ENCODE measurements at regions not wholly inside any gene's neighbourhood (a gene's known extent, or its start where the extent isn't known, plus 50 kb on each side); places are given as distances from the start of the nearest gene placed in this dataset.

GRCh38 chr1:29650476-29650875 lies 414.2 kb downstream of the PTPRU start:
- DNase-seq = no peak

GRCh38 chr1:29650041-29650400 lies 413.7 kb downstream of the PTPRU start:
- DNase-seq = no peak

DNA sequence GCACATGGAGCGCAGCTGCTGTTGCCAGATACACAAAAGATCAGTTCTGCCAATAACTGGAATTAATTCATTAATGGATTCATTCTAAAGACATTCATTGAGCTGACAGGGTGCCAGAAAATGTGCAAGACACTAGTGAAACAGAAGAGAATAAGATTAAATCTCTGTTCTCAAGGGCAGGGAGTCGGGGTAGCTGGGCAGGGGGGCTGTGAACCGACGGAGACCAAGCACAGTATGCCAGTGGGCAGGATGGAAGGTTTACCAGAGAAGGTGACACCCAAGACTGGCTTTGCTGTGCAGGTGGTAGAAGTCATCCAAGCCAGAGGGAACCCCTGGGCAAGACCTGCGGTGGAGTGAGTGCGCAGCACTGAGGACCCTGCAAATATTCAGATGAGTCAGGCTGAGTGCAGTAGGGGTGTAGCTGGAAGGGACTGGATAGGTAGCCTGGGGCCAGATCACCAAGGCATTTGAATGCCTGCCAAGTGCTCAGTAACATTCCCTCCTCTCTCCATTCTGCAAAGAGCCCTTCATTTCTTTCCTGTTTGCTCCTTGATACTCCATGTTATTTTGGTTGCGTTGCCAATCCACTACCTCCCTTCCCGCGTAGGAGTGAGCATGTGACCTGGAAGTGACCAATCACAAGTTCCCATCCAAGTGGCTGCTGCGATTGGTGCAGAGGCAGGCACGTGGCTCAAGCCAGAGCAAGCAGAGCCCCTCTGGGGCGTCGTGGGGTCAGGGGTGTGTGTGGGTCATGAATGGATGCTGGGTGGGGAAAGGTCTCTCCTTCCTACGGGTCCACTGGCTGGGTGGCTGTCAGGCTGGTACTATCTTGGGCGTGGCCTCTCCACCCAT lies 413.1 kb downstream of the PTPRU start:
- DNase-seq = no peak

DNA sequence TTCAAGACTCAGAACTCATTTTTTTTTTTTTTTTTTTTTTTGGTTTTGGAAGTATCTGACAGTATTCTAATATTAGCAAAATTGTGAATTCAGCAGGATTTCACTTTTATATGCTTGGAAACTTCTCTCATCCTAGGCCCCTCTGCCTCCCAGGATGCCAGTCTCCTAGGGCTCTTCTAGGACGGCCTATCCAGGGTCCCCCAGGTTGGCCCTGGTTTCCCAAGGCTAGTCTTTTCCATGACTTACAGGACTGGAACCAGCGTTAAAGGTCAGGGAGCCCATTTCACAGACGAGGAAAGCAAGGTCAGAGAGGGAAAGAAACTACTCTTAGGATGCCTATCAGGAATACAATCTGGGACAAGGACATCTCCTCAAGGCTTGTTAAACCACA lies 412.5 kb downstream of the PTPRU start:
- DNase-seq = no peak

GRCh38 chr1:29648026-29648425 lies 411.7 kb downstream of the PTPRU start:
- DNase-seq = no peak

- DNase-seq = no peak
These were observed 411.3 kb downstream of the PTPRU start for GRCh38 chr1:29647581-29647980.

- DNase-seq = no peak
These were observed 409.9 kb downstream of the PTPRU start for GRCh38 chr1:29646161-29646775.

- no peak for DNase-seq
These were observed 409.3 kb downstream of the PTPRU start for GRCh38 chr1:29645586-29645985.

DNA sequence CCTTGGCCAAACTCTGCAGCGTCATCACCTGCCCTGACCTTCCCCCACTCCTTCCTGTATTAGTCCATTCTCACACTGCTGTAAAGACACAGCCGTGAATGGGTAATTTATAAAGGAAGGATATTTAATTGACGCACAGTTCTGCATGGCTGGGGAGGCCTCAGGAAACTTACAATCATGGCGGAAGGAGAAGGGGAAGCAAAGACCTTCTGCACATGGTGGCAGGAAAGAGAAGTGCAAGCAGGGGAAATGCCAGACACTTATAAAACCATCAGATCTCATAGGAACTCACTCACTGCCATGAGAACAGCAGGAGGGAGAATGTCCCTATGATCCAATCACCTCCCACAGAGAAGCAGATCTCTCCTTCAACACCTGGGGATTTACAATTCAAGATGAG lies 408.5 kb downstream of the PTPRU start:
- DNase-seq = no peak

- DNase-seq = no peak
These were observed 407.6 kb downstream of the PTPRU start for GRCh38 chr1:29643838-29644440.

GRCh38 chr1:29643281-29643680 lies 407.0 kb downstream of the PTPRU start:
- DNase-seq = no peak

- no peak for DNase-seq
These were observed 406.2 kb downstream of the PTPRU start for GRCh38 chr1:29642519-29642918.

DNA sequence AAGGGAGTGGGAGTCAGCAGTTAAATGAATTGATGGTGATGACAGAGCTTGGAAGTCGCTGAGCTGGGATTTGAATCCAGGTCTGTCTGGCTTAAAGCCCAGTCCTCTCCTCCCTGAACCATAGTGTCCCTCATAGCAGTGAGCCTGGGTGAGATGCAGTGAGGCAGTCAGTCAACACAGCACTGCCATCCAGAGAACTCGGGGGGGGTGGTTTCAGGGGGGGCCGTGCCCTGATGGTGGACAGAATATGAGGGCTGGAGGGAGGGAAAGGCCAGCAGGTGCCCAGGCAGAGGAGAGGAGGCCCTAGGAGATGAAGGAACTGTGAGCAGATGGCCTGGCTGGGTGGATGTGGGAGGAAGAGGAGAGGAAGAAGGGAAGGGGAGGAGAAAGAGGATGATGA lies 405.6 kb downstream of the PTPRU start:
- DNase-seq = no peak

DNA sequence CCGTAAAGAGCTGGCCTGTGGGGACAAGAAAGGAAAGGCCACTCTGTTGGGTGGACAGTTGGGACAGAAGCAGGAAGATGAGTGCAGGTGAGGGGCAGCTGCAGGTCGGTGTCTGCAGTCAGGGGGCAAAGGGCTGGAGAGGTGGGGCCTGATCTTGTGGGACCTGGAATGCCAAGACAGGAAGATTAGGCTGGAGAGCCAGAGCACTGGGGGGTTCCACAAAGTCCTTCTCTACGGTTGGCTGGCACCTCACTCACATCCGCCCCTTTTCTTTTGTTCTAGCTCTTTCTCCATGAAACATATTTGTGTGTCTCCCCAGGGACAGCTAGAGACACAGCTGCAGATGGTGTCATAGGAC lies 404.1 kb downstream of the PTPRU start:
- DNase-seq = no peak

- no peak for DNase-seq
These were observed 403.6 kb downstream of the PTPRU start for GRCh38 chr1:29639741-29640427.

DNA sequence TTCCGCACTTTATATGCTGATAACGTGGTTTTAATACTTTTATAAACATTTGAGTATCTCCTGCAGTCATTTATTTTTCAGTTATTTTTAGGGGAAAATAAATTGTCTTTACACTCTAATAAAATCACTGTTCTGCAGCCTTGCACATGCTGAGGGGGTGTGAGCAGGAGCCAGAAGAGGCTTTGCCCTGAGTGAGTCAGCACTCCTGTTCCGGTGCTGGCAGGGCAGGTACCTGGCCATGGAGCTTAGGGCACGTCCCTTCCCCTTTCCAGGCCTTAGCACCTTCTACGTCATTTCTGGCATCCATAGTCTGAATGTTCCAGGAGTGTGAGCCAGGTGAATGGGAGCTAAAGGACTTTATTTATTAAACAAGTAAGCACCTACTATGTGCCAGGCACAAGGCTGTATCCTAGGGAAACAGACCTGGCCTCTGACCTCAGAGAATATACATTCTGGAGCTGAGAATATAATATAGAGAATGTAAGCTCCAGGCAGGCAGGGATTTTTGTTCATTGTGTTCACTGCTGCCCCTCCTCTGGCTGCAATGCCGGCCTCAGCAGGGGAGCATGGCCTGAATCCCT lies 402.9 kb downstream of the PTPRU start:
- DNase-seq = no peak

- DNase-seq = no peak
These were observed 402.0 kb downstream of the PTPRU start for GRCh38 chr1:29638281-29638680.

DNA sequence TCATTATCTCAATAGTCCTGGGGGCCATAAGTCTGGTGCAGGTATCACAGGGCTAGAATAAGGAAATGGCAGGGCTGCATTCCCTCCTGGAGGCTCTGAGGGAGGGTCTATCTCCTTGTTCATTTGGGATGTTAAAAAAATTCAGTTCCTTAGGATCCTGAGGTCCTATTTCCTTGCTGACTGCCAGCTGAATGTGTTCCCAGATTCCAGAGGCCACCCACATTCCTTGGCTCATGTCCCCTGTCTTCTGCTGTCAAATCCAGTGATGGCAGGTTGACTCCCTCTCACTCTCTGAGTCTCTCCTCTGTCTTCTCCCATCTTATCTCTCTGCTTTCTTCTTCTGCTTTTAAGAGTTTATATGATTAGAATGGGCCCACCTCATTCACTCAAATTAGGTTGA lies 400.6 kb downstream of the PTPRU start:
- no peak for DNase-seq

- no peak for DNase-seq
These were observed 399.4 kb downstream of the PTPRU start for GRCh38 chr1:29635501-29636263.

DNA sequence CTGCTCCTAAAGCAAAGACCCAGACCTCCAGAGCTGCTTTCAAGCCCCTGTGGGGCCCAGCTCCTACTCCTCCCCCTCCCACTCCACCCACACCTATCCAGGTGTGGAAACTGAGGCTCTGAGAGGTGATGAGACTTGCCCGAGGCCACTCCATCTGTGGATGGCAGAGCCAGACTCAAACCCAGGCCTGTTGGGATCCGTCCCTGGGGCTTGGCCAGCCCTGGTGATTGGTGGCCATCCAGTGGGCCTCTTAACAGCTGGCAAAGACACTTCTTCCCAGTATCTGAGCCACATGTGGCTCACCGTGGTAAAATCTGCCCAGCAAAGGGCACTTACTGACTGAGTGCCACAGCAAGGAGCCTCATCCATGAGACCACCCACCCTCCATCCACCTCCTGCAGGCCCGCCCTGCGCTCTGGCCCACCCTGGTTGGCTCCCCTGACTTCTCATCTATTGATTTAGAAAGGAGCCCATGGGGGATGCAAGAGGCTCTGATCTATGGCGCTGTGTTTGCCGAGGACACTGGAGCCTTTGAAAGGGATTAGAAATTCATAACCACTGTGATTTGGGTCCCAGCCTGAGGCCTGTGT lies 398.5 kb downstream of the PTPRU start:
- DNase-seq = no peak

DNA sequence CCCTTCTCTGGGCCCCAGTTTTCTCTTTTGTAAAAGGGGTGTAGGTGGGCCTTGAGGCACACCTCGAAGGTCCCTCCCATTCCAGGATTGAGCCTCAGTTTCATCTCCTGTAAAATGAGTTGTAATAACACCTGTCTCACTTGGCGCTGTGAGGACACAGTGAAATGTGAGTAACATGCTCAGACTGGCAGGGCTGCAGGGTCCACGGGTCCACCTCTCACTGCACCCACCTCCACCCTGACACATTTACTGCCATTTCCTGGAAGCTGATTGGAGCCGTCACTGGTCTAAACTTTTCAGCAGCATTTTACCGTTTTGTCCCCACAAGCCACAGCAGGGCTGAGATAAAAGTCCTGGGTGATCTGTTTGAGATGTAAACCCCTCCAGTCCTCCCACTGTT lies 398.0 kb downstream of the PTPRU start:
- no peak for DNase-seq

- DNase-seq = no peak
These were observed 397.4 kb downstream of the PTPRU start for GRCh38 chr1:29633771-29634170.

Data from inflammatory macrophage (primary cell).